HEK293 (cell line): ENCODE measurements at regions not wholly inside any gene's neighbourhood (a gene's known extent, or its start where the extent isn't known, plus 50 kb on each side); places are given as distances from the start of the nearest gene placed in this dataset.

ENCODE experiments used
- CTCF ChIP-seq: fragments of 450-650 bp; formaldehyde crosslinking; IDR thresholded peaks from 2 replicates; pipeline ENCODE4 v1.5.1; 2016; ENCODE audit warnings: missing biosample characterization, missing genetic modification characterization
- GFI1B ChIP-seq: fragments of 450-650 bp; formaldehyde crosslinking; IDR thresholded peaks from 2 replicates; pipeline ENCODE4 v1.5.1; 2016; ENCODE audit warnings: missing biosample characterization, missing genetic modification characterization
- PRDM2 ChIP-seq: fragments of 450-650 bp; formaldehyde crosslinking; IDR thresholded peaks from 2 replicates; pipeline ENCODE4 v1.5.1; 2016; ENCODE audit warnings: missing biosample characterization, missing genetic modification characterization, borderline replicate concordance
- SP2 ChIP-seq: fragments of 450-650 bp; formaldehyde crosslinking; IDR thresholded peaks from 2 replicates; pipeline ENCODE4 v1.5.1; 2016; ENCODE audit warnings: missing biosample characterization, missing genetic modification characterization
- TSHZ1 ChIP-seq: fragments of 450-650 bp; formaldehyde crosslinking; IDR thresholded peaks from 2 replicates; pipeline ENCODE4 v1.5.1; 2016; ENCODE audit warnings: missing biosample characterization, missing genetic modification characterization, borderline replicate concordance
- YY1 ChIP-seq: fragments of 450-650 bp; formaldehyde crosslinking; IDR thresholded peaks from 2 replicates; pipeline ENCODE4 v1.5.1; 2018; ENCODE audit warnings: missing biosample characterization, missing genetic modification characterization
- ZBTB21 ChIP-seq: fragments of 450-650 bp; formaldehyde crosslinking; IDR thresholded peaks from 2 replicates; pipeline ENCODE4 v1.5.1; 2017; ENCODE audit warnings: missing biosample characterization, missing genetic modification characterization
- ZBTB44 ChIP-seq: fragments of 450-650 bp; IDR thresholded peaks from 2 replicates; pipeline ENCODE4 v1.5.1; 2018; ENCODE audit warnings: missing biosample characterization, mild to moderate bottlenecking, missing genetic modification characterization
- ZFP41 ChIP-seq: fragments of 450-650 bp; formaldehyde crosslinking; IDR thresholded peaks from 2 replicates; pipeline ENCODE4 v1.5.1; 2016; ENCODE audit warnings: missing biosample characterization, missing genetic modification characterization, borderline replicate concordance
- ZNF121 ChIP-seq: fragments of 450-650 bp; formaldehyde crosslinking; IDR thresholded peaks from 2 replicates; pipeline ENCODE4 v1.5.1; 2016; ENCODE audit warnings: missing biosample characterization, missing genetic modification characterization
- ZNF660 ChIP-seq: fragments of 450-650 bp; IDR thresholded peaks from 2 replicates; pipeline ENCODE4 v1.5.1; 2018; ENCODE audit warnings: missing biosample characterization, mild to moderate bottlenecking, missing genetic modification characterization
- ZNF670 ChIP-seq: fragments of 450-650 bp; formaldehyde crosslinking; IDR thresholded peaks from 2 replicates; pipeline ENCODE4 v1.5.1; 2016; ENCODE audit warnings: missing biosample characterization, missing genetic modification characterization, low read depth

GRCh38 chr6:113758214-113758613 lies 98.9 kb upstream of the MARCKS start:
- no peak for TF ChIP-seq CTCF (tag by site-specific recombination)
- no peak for TF ChIP-seq ZNF660 (tag by site-specific recombination)
- no peak for TF ChIP-seq YY1 (tag by site-specific recombination)
- no peak for TF ChIP-seq PRDM2 (tag by site-specific recombination)
- no peak for TF ChIP-seq ZBTB21 (tag by site-specific recombination)
- TF ChIP-seq ZNF670 (tag by site-specific recombination) = no peak
- no peak for TF ChIP-seq GFI1B (tag by site-specific recombination)
- TF ChIP-seq SP2 (tag by site-specific recombination) = no peak
- TF ChIP-seq ZNF121 (tag by site-specific recombination) = no peak
- TF ChIP-seq ZFP41 (tag by site-specific recombination) = no peak
- TF ChIP-seq ZBTB44 (tag by site-specific recombination) = no peak
- no peak for TF ChIP-seq TSHZ1
